ENCODE measurements at regions not wholly inside any gene's neighbourhood (a gene's known extent, or its start where the extent isn't known, plus 50 kb on each side); places are given as distances from the start of the nearest gene placed in this dataset.
"Not testable (repeated sequence)": the region's sequence is repeated elsewhere in the genome, so short reads cannot be mapped to it uniquely, and the experiment has no call there.

DNA sequence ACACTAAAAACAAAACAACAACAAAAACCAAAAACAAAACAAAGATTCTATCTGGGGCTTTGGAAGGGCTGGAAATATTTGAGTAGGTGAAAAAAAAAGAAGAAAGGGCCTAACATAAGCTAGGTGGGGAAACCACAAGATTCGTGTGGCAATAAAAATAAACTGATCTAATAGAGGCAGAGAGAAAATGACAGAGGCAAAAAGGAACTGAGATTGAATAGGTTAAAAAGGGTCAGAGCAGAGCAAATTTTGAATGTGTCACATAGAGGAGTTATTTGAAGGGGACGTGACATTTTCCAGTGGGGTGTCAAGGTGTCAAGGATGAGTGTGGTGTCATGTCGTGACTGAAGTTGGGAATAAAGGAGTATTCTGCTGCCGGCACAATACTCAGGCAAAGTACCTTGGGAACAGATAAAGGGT is 65.2 kb upstream of the RALGPS2 start:
- Mint-ChIP-seq H3K4me1 (ENCODE audit: unreplicated experiment) (peaks cover 14% of the 10 kb centered on the region), H3K9me3 (ENCODE audit: unreplicated experiment) (no peaks in the 10 kb centered on the region), H3K4me3 (ENCODE audit: unreplicated experiment) (no peak overlapping the region), H3K27me3 (ENCODE audit: unreplicated experiment) (no peaks in the 10 kb centered on the region), H3K27ac (ENCODE audit: unreplicated experiment) (no peak overlapping the region), H3K36me3 (ENCODE audit: low read depth, unreplicated experiment) (no peaks in the 10 kb centered on the region)
- DNase-seq (ENCODE audit: low spot score): no peak
- TF ChIP-seq, protein P1, sequence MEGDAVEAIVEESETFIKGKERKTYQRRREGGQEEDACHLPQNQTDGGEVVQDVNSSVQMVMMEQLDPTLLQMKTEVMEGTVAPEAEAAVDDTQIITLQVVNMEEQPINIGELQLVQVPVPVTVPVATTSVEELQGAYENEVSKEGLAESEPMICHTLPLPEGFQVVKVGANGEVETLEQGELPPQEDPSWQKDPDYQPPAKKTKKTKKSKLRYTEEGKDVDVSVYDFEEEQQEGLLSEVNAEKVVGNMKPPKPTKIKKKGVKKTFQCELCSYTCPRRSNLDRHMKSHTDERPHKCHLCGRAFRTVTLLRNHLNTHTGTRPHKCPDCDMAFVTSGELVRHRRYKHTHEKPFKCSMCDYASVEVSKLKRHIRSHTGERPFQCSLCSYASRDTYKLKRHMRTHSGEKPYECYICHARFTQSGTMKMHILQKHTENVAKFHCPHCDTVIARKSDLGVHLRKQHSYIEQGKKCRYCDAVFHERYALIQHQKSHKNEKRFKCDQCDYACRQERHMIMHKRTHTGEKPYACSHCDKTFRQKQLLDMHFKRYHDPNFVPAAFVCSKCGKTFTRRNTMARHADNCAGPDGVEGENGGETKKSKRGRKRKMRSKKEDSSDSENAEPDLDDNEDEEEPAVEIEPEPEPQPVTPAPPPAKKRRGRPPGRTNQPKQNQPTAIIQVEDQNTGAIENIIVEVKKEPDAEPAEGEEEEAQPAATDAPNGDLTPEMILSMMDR (IDR thresholded peaks at IDR 0.05; ENCODE audit: unreplicated experiment): no peak

DNA sequence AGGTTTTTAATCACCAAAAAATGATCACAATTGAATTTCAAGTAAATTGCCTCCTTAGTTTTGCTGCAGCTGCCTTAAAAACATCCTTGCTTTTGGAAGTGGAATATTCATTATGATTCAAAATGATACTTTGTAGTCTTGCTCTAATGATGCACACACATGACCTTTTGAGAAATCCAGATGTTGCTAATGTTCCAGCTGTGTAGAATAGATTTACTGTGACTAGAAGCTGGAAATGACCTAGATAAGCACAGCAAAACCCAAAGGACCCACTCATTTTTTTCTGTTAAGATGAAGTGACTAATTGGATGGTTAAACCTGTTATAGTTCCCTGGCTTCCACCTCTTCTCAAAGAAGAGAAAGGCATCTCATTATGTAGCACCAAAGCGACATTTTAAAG is 64.6 kb upstream of the RALGPS2 start:
- Mint-ChIP-seq H3K27ac (ENCODE audit: unreplicated experiment) (no peak overlapping the region), H3K9me3 (ENCODE audit: unreplicated experiment) (no peaks in the 10 kb centered on the region), H3K27me3 (ENCODE audit: unreplicated experiment) (no peaks in the 10 kb centered on the region), H3K4me1 (ENCODE audit: unreplicated experiment) (peaks cover 14% of the 10 kb centered on the region), H3K4me3 (ENCODE audit: unreplicated experiment) (no peak overlapping the region), H3K36me3 (ENCODE audit: low read depth, unreplicated experiment) (no peaks in the 10 kb centered on the region)
- no peak for DNase-seq (ENCODE audit: low spot score)
- TF ChIP-seq, protein P1 (IDR thresholded peaks at IDR 0.05; ENCODE audit: unreplicated experiment): no peak

DNA sequence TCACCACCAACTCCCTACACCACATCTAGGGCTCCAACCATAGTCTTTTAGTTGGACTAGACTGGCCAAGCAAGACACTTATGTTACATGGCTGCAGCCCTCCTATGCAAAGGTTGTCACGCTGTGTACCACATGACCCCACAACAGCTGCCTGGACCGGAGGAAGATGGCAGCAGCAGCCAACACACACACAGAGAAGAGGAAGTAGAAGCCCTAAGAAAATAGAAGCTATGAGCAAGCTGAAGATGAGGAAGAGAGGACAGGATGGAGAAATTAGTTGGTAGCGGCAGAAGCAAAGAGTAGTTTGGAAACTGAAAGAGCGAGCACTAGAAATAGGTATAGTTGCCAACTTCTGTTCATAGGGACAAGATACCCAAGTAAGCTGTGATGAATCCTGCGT is 60.8 kb upstream of the RALGPS2 start:
- H3K36me3 Mint-ChIP-seq (ENCODE audit: low read depth, unreplicated experiment): no peaks in the 10 kb centered on the region
- H3K9me3 Mint-ChIP-seq (ENCODE audit: unreplicated experiment): no peaks in the 10 kb centered on the region
- DNase-seq (ENCODE audit: low spot score): no peak
- TF ChIP-seq, protein P1 (IDR thresholded peaks at IDR 0.05; ENCODE audit: unreplicated experiment): no peak
- H3K27me3 Mint-ChIP-seq (ENCODE audit: unreplicated experiment): peaks cover 2% of the 10 kb centered on the region
- H3K4me1 Mint-ChIP-seq (ENCODE audit: unreplicated experiment): peaks cover 17% of the 10 kb centered on the region
- no peak overlapping the region for H3K27ac Mint-ChIP-seq (ENCODE audit: unreplicated experiment)
- no peak overlapping the region for H3K4me3 Mint-ChIP-seq (ENCODE audit: unreplicated experiment)

DNA sequence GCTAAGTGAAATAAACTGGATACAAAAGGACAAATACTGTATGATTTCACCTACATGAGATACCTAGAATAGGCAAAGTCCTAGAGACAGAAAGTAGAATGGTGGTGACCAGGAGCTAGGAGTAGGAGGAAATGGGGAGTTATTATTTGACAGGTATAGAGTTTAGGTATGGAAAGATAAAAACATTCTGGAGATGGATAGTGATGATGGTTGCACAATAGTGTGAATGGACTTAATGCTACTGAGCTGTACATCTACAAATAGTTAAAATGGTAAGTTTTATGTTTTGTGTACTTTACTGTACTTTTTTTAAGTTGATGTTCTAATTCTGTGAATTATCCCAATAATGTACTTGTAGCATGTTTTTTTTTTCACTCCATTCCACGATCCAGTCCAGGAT is 59.5 kb upstream of the RALGPS2 start:
- no peaks in the 10 kb centered on the region for H3K9me3 Mint-ChIP-seq (ENCODE audit: unreplicated experiment)
- TF ChIP-seq, protein P1 (IDR thresholded peaks at IDR 0.05; ENCODE audit: unreplicated experiment): no peak
- DNase-seq (ENCODE audit: low spot score): no peak
- no peaks in the 10 kb centered on the region for H3K36me3 Mint-ChIP-seq (ENCODE audit: low read depth, unreplicated experiment)
- no peak overlapping the region for H3K27ac Mint-ChIP-seq (ENCODE audit: unreplicated experiment)
- peaks cover 19% of the 10 kb centered on the region for H3K4me1 Mint-ChIP-seq (ENCODE audit: unreplicated experiment)
- no peak overlapping the region for H3K4me3 Mint-ChIP-seq (ENCODE audit: unreplicated experiment)
- peaks cover 2% of the 10 kb centered on the region for H3K27me3 Mint-ChIP-seq (ENCODE audit: unreplicated experiment)

DNA sequence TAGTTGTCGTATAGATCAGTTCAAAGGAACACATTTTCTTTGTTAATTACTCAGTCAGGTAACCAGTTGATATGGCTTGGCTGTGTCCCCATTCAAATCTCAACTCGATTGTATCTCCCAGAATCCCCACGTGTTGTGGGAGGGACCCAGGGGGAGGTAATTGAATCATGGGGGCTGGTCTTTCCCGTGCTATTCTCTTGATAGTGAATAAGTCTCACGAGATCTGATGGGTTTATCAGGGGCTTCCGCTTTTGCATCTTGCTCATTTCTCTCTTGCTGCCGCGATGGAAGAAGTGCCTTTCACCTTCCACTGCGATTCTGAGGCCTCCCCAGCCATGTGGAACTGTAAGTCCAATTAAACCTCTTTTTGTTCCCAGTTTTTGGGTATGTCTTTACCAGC is 58.2 kb upstream of the RALGPS2 start:
- H3K27ac Mint-ChIP-seq (ENCODE audit: unreplicated experiment); DNase-seq (ENCODE audit: low spot score); H3K9me3 Mint-ChIP-seq (ENCODE audit: unreplicated experiment); H3K4me3 Mint-ChIP-seq (ENCODE audit: unreplicated experiment); H3K36me3 Mint-ChIP-seq (ENCODE audit: low read depth, unreplicated experiment); H3K27me3 Mint-ChIP-seq (ENCODE audit: unreplicated experiment): not testable (repeated sequence)
- peaks cover 14% of the 10 kb centered on the region for H3K4me1 Mint-ChIP-seq (ENCODE audit: unreplicated experiment)

DNA sequence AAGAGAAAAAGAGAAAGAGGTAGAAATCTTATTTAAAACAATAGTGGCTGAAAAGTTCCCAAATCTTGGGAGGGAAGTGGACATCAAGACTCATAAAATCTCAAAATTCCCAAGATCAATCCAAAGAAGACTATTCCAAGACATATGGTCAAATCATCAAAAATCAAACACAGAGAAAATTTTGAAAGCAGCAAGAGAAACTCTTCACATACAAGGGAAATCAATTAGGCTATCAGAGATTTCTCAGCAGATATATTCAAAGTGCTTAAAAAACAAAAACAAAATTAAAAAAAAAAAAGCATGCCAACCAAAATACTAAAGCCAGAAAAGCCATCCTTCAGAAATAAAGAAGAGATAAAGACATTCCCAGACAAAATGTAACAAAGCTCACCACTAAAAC is 52.6 kb upstream of the RALGPS2 start:
- H3K27ac Mint-ChIP-seq (ENCODE audit: unreplicated experiment): no peak overlapping the region
- H3K36me3 Mint-ChIP-seq (ENCODE audit: low read depth, unreplicated experiment): peaks cover 4% of the 10 kb centered on the region
- no peak overlapping the region for H3K4me3 Mint-ChIP-seq (ENCODE audit: unreplicated experiment)
- no peaks in the 10 kb centered on the region for H3K27me3 Mint-ChIP-seq (ENCODE audit: unreplicated experiment)
- TF ChIP-seq, protein P1 (IDR thresholded peaks at IDR 0.05; ENCODE audit: unreplicated experiment): no peak
- no peak for DNase-seq (ENCODE audit: low spot score)
- peaks cover 7% of the 10 kb centered on the region for H3K4me1 Mint-ChIP-seq (ENCODE audit: unreplicated experiment)
- H3K9me3 Mint-ChIP-seq (ENCODE audit: unreplicated experiment): no peaks in the 10 kb centered on the region

DNA sequence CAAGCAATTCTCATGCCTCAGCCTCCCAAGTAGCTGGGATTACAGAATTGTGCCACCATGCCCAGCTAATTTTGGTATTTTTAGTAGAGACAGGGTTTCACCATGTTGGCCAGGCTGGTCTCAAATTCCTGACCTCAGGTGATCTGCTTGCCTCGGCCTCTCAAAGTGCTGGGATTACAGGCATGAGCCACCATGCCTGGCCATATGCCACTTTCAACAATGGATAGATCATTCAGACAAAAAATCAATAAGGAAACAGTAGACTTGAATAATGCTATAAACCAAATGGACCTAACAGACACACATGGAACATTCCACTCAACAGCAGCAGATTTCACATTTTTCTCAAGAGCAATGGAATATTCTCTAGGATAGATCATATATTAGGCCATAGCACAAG is 50.5 kb upstream of the RALGPS2 start:
- not testable (repeated sequence) for H3K9me3 Mint-ChIP-seq (ENCODE audit: unreplicated experiment); H3K4me3 Mint-ChIP-seq (ENCODE audit: unreplicated experiment); H3K27ac Mint-ChIP-seq (ENCODE audit: unreplicated experiment); H3K36me3 Mint-ChIP-seq (ENCODE audit: low read depth, unreplicated experiment); H3K4me1 Mint-ChIP-seq (ENCODE audit: unreplicated experiment); H3K27me3 Mint-ChIP-seq (ENCODE audit: unreplicated experiment); DNase-seq (ENCODE audit: low spot score)

Data from endothelial cell (in vitro differentiated cells).